NCI-H345 treated with DMSO at 0.1 percent for 48 hours (cell line): ENCODE measurements at regions not wholly inside any gene's neighbourhood (a gene's known extent, or its start where the extent isn't known, plus 50 kb on each side); places are given as distances from the start of the nearest gene placed in this dataset.
A peak's percentile ranks its signal among the peaks of the same experiment; 100 is the strongest.

ENCODE experiments used
- DNase-seq: peaks from one replicate; lab custom pipeline; 2025; ENCODE audit not compliant: unreplicated experiment; lab: John Stamatoyannopoulos, UW

DNA sequence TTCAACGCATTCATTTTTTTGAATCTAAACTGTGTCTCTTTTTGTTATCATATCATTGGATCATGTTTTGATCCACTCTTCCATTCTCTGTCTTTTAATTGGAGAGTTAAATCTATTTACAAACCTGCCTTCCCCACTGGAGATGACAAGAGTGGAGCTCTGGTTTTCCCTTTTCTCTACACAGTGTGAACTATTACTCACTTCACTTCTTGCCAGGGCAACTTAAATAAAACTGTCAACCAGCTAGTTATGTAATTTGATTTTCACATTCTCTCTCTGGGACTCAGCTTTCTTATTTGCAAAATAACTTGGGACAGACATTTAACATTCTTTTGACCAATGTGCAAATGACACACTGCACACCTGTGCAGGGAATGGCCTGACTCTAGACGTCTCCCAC lies 230.8 kb upstream of the CST7 start:
- DNase-seq: no peak

DNA sequence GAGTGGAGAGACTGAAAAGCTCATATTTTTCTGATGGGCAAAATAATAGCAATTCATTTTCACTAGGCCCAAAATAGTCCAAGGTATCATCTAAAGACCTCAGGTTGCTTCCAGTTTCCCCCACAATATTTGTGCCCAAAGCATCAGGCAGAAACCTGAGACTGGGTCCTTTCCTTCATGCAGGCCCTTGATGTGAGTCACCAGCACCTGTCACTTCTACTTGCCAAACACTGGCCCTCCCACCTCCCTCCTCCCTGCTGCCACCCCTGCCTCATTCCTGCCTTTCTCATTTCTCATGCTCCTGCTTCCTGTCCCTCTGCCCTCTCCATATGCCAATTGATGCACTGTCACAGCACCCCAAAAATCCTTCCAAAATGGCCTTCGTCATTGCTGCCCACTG lies 230.4 kb upstream of the CST7 start:
- DNase-seq: peak; percentile 73

- no peak for DNase-seq
Observed at GRCh38 chr20:24720957-24721356, 228.1 kb upstream of the CST7 start.

DNA sequence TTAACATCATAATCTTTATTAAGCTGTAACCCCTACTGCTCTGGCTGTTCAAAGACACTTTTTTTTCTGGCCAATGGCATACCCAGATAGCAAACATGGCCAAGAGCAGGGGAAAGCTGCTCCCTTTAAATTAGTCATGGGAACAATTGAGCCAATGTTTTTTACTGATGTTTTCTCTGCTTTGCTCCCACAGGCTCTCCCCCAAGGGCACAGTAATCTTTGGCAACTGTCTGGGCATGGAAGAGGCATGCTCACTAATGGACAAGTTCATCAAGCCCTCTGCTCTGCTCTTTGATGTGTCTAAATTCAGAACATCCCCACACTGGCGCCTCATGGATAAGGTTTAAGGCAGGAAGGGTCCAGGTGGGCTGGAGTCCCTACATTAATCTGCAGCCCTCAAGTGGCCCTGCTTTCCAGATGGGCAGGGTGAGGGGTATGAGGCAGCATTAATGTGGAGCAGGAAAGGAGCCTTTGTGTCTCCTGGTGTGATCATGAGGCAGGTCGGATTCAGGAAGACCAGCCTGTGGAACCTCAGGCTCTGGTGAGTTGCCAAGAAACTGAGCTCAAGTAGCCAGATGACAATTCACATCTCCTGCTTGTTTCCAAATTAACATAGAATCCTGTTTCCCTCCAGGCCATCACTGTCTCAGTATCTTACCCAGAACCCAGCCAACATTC lies 227.0 kb upstream of the CST7 start:
- DNase-seq: no peak

- no peak for DNase-seq
Observed at GRCh38 chr20:24722586-24722985, 226.5 kb upstream of the CST7 start.

- no peak for DNase-seq
Observed at GRCh38 chr20:24723186-24723585, 225.9 kb upstream of the CST7 start.

GRCh38 chr20:24723647-24724352 lies 225.3 kb upstream of the CST7 start:
- DNase-seq: no peak

- DNase-seq: no peak
Observed at GRCh38 chr20:24724982-24725533, 224.0 kb upstream of the CST7 start.

DNA sequence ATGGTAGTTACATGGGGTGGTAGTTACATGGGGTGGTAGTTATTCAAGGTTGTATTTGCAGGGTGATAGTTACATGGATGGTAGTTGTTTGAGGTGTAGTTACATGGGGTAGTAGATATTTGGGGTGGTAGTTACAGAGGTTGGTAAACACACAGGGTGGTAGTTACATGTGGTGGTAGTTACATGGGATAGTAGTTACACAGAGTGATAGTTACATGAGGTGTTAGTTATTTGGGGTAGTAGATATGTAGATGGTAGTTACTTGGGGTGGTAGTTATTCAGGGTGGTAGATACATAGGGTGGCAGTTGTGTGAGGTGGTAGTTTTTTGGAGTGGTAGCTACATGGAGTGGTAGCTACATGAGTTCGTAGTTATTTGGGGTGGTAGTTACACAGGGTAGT lies 221.3 kb upstream of the CST7 start:
- no peak for DNase-seq

GRCh38 chr20:24729896-24730605 lies 219.0 kb upstream of the CST7 start:
- DNase-seq: no peak

DNA sequence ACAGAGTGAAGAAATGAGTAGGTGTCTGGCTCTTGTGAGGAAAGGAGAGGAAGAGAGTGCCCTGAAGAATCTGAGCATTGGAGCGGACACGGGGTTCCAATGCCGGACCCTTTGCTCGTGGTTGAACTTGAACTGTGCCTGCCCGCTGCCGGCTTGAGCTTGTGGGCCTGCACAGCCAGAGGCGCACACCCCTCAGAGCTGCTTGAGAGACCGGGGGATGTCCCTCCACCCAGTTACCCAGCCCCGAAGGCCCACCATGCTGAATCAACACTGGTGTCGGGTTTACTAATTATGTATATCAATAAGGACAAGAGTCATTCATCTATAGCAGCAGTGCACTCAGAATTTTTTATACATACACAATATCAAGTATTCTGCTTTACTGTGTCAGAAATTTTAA lies 218.3 kb upstream of the CST7 start:
- no peak for DNase-seq

- DNase-seq: no peak
Observed at GRCh38 chr20:24731312-24731711, 217.8 kb upstream of the CST7 start.

GRCh38 chr20:24732076-24732475 lies 217.0 kb upstream of the CST7 start:
- no peak for DNase-seq

DNA sequence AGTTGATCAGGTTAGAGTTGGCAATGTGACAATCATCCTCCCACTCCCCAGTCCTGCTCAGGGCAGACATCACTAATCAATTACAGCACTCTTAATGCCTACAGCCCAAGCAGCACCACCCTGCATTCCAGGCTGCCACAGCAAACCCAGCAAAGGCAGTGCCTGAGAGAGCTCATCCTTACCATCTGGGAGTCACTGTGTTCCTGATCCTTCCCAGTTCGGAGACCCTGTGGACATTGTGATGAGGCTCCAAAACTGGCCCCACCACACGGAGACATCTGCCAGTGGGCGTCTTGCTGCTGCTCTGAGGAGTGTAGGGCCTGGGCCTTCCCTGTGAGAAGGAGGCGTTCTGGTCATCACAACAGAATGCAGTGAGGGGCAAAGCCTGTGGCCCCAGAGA lies 216.5 kb upstream of the CST7 start:
- DNase-seq: no peak

GRCh38 chr20:24733416-24733815 lies 215.7 kb upstream of the CST7 start:
- DNase-seq: no peak

DNA sequence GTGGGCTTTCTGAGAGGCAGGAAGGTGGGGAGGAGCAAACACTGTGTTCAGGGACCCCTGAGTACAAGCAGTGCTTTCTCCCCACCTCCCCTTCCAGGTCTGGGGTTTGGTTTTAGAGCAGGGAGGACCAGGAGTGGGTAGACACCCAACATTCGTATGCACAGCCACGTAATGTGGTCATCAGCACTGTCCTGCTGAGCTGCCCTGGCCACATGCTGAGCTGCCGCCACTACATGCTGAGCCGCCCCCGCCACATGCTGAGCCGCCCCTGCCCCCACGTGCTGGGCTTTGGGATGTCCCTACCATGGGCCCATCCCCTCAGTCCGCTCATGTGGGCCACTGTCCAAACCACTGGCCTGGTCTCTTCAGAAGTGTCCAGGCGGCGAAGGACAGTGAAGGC lies 214.9 kb upstream of the CST7 start:
- no peak for DNase-seq

DNA sequence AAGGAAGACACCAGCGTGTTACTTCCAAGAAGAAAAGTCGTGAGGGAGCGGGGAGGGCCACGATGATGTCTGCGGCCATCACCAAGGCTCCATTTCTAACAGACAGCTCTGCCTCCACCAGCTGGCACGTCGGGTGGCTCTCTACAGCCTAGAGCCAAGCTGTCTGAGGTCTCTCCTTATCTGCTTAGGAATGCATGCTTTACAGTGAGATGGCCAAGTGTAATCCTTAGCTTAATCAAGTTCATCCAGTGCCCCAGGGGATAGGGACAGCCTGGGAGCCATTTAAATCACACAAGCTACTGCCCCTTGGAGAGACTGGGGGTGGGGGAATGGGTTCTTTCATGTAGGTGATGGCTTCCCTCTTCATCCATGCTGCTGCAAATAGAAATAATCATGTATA lies 213.8 kb upstream of the CST7 start:
- no peak for DNase-seq

- no peak for DNase-seq
Observed at GRCh38 chr20:24736131-24736843, 212.8 kb upstream of the CST7 start.

DNA sequence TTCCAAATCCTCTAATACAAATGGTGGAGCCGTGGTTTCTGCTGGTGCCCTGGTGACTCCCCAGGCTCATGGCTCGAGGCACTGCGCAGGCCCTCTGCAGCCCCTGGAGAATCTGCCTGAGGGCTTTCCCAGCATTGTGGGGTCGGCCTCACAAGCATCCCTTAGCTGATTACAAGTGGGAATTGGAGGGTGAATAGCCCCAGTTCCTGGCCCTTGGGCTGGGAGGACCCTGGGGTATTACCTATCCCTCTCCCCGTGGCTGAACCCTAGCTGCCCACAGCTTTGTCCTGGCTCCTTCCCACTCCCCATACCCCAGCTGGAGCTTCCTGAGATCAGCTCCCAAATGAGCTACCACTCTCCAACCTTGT lies 212.2 kb upstream of the CST7 start:
- DNase-seq: no peak

DNA sequence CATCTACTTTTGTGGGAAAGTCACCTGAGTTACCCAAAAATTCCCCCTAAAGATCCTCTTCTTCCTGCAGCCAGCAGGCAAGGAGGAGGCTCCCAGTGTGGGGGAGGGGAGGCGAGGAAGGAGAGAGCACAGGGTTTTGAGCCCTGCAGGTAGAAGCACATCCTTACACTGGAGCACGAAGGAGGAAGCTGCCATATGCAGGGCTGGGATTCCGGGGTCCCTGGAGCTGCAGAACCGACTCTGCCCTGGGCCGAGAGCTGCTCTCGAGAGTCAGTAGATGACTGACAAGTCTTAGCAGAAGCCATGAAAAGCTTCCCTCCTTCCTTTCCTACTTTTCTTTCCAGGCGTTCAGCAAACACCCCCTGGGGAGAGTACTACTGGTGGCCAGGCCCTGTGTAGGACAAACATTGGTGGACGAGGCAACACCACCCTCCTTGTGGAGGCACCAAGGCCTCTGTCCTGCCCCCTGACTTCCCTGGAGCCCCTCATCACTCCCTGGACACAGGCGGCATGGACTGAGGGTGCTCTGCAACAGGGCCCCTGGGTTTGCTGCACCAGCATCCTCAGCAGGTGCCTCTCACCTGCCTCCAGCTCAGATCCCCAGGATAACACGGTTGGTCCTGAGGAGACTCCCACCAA lies 211.7 kb upstream of the CST7 start:
- DNase-seq: no peak
